ENCODE measurements at regions not wholly inside any gene's neighbourhood (a gene's known extent, or its start where the extent isn't known, plus 50 kb on each side); places are given as distances from the start of the nearest gene placed in this dataset.

GRCh38 chr13:33340631-33341030 is 55.1 kb upstream of the STARD13 start:
- no peak for TF ChIP-seq FOXP2 (optimal IDR thresholded peaks at IDR 0.05; ENCODE audit: borderline replicate concordance, extremely low read depth, extremely low read length, insufficient read depth)

DNA sequence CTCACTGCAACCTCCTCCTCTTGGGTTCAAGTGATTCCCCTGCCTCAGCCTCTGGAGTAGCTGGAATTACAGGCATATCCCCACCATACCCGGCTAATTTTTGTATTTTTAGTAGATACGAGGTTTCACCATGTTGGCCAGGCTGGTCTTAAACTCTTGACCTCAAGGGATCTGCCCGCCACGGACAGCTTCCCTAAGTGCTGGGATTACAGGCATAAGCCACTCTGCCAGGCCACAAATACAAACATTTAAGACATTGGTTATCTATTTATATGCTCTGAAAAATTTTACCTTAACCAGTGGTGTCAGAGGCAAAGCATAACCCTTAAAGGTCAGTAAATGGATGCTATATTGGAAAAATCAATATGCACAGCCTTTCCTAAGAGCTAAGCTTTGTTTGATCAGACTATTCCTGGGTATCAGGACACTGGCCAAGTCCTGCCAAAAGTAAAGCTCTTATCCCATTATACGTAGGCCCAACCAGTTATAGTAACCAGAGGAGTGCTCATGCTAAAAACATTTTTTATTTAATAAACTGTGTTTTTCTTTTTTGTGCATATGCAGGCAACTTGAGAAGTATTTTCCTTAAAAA is 56.4 kb upstream of the STARD13 start:
- TF ChIP-seq TAF1 (IDR thresholded peaks at IDR 0.05; ENCODE audit: borderline replicate concordance, insufficient read depth, low read length) (no peak), FOXP2 (optimal IDR thresholded peaks at IDR 0.05; ENCODE audit: borderline replicate concordance, extremely low read depth, extremely low read length, insufficient read depth) (no peak), POLR2AphosphoS5 (IDR thresholded peaks at IDR 0.05; ENCODE audit: low read depth, low read length) (no peak), SIN3A (IDR thresholded peaks at IDR 0.05; ENCODE audit: borderline replicate concordance, insufficient read depth, low read length) (no peak)
- TF ChIP-seq, protein P1, sequence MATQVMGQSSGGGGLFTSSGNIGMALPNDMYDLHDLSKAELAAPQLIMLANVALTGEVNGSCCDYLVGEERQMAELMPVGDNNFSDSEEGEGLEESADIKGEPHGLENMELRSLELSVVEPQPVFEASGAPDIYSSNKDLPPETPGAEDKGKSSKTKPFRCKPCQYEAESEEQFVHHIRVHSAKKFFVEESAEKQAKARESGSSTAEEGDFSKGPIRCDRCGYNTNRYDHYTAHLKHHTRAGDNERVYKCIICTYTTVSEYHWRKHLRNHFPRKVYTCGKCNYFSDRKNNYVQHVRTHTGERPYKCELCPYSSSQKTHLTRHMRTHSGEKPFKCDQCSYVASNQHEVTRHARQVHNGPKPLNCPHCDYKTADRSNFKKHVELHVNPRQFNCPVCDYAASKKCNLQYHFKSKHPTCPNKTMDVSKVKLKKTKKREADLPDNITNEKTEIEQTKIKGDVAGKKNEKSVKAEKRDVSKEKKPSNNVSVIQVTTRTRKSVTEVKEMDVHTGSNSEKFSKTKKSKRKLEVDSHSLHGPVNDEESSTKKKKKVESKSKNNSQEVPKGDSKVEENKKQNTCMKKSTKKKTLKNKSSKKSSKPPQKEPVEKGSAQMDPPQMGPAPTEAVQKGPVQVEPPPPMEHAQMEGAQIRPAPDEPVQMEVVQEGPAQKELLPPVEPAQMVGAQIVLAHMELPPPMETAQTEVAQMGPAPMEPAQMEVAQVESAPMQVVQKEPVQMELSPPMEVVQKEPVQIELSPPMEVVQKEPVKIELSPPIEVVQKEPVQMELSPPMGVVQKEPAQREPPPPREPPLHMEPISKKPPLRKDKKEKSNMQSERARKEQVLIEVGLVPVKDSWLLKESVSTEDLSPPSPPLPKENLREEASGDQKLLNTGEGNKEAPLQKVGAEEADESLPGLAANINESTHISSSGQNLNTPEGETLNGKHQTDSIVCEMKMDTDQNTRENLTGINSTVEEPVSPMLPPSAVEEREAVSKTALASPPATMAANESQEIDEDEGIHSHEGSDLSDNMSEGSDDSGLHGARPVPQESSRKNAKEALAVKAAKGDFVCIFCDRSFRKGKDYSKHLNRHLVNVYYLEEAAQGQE (IDR thresholded peaks at IDR 0.05; ENCODE audit: insufficient read depth in 1 of 2, low read depth in 2 of 2, low read length in 2 of 2), result no peak

DNA sequence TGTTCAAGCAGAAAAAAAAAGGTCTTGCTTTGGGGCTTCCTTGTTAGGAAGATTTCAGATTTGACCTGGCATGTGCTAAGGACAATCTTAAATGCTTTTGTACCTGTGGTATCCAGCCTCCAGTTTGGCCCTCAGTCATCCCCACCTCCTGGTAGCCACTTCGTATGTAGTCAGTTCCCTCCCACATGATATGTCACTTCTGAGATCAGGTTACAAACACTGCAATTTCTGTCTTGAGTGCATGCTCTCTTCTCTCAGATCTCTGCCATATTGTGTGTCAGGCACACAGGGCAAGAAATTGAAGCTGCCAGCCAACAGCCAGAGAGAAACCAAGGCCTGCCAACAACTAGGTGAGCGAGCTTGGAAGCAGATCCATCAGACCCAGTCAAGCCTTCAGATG is 60.3 kb upstream of the STARD13 start:
- TF ChIP-seq, protein P1 (IDR thresholded peaks at IDR 0.05; ENCODE audit: insufficient read depth in 1 of 2, low read depth in 2 of 2, low read length in 2 of 2), result no peak
- TF ChIP-seq POLR2AphosphoS5 (IDR thresholded peaks at IDR 0.05; ENCODE audit: low read depth, low read length), result no peak
- TF ChIP-seq SIN3A (IDR thresholded peaks at IDR 0.05; ENCODE audit: borderline replicate concordance, insufficient read depth, low read length), result no peak
- TF ChIP-seq FOXP2 (optimal IDR thresholded peaks at IDR 0.05; ENCODE audit: borderline replicate concordance, extremely low read depth, extremely low read length, insufficient read depth), result no peak
- TF ChIP-seq TAF1 (IDR thresholded peaks at IDR 0.05; ENCODE audit: borderline replicate concordance, insufficient read depth, low read length), result no peak

GRCh38 chr13:33347861-33348260 is 62.3 kb upstream of the STARD13 start:
- no peak for TF ChIP-seq TAF1 (IDR thresholded peaks at IDR 0.05; ENCODE audit: borderline replicate concordance, insufficient read depth, low read length)
- TF ChIP-seq, protein P1 (IDR thresholded peaks at IDR 0.05; ENCODE audit: insufficient read depth in 1 of 2, low read depth in 2 of 2, low read length in 2 of 2), result no peak
- TF ChIP-seq POLR2AphosphoS5 (IDR thresholded peaks at IDR 0.05; ENCODE audit: low read depth, low read length), result no peak
- TF ChIP-seq FOXP2 (optimal IDR thresholded peaks at IDR 0.05; ENCODE audit: borderline replicate concordance, extremely low read depth, extremely low read length, insufficient read depth), result no peak
- no peak for TF ChIP-seq SIN3A (IDR thresholded peaks at IDR 0.05; ENCODE audit: borderline replicate concordance, insufficient read depth, low read length)

DNA sequence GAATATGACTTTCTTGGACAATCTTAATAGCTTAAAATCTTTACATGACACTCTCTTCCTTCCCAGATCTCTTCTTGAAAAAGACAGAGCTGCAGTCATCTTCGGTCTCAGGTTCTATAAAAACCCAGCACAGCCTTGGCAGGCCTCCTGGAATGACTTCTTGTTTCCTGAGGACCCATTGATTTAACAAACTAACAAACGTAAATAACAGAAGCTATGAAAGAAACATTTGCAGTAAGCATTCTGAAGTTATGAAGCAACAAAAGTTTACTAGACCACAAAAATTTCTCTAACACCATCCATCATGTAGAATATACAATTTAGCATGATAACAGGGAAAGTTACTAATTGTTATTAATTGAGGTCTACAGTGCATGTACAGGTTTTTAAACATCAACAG is 62.8 kb upstream of the STARD13 start:
- no peak for TF ChIP-seq TAF1 (IDR thresholded peaks at IDR 0.05; ENCODE audit: borderline replicate concordance, insufficient read depth, low read length)
- no peak for TF ChIP-seq FOXP2 (optimal IDR thresholded peaks at IDR 0.05; ENCODE audit: borderline replicate concordance, extremely low read depth, extremely low read length, insufficient read depth)
- TF ChIP-seq, protein P1 (IDR thresholded peaks at IDR 0.05; ENCODE audit: insufficient read depth in 1 of 2, low read depth in 2 of 2, low read length in 2 of 2), result no peak
- no peak for TF ChIP-seq SIN3A (IDR thresholded peaks at IDR 0.05; ENCODE audit: borderline replicate concordance, insufficient read depth, low read length)
- no peak for TF ChIP-seq POLR2AphosphoS5 (IDR thresholded peaks at IDR 0.05; ENCODE audit: low read depth, low read length)
